ENCODE measurements at regions not wholly inside any gene's neighbourhood (a gene's known extent, or its start where the extent isn't known, plus 50 kb on each side); places are given as distances from the start of the nearest gene placed in this dataset.

GRCh38 chr3:77933926-77934325, 894.0 kb downstream of the ROBO2 start:
- TF ChIP-seq EP300 (IDR thresholded peaks at IDR 0.05) (no peak), CTCF (IDR thresholded peaks at IDR 0.05) (no peak)

All from upper lobe of left lung (tissue), 4 donors.